GM12892 (cell line): ENCODE measurements at regions not wholly inside any gene's neighbourhood (a gene's known extent, or its start where the extent isn't known, plus 50 kb on each side); places are given as distances from the start of the nearest gene placed in this dataset.

ENCODE experiments used
- POLR2A ChIP-seq: IDR thresholded peaks from 2 replicates; pipeline ENCODE4 v1.6.1; 2011; ENCODE audit warnings: low read depth, low read length, control low read depth
- POLR2AphosphoS5 ChIP-seq: IDR thresholded peaks from 2 replicates; pipeline ENCODE4 v1.6.1; 2011; ENCODE audit warnings: low read depth, low read length, control low read depth
- TAF1 ChIP-seq: IDR thresholded peaks from 2 replicates; pipeline ENCODE4 v1.6.1; 2011; ENCODE audit warnings: low read depth, mild to moderate bottlenecking, control low read depth, low read length, borderline replicate concordance

DNA sequence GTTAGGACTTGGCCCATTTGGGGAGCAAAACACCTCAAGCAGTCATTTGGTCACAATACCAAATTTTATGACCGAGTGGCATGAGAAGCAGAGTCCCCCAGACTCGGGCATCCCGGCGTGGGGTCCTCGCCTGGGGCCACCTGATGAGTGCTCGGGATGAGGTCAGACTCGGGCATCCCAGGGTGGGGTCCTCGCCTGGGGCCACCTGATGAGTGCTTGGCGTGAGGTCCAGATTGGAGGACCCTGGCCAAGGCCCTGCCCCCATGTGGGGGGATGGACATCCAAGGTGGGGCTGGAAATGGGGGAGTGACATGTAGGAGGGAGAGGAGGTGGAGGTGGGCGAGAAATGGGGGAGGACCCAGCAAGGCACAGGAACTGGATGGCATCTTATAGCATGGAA, 56.1 kb upstream of the CST7 start:
- TF ChIP-seq POLR2A: no peak
- TF ChIP-seq TAF1: no peak
- no peak for TF ChIP-seq POLR2AphosphoS5
